Parathyroid adenoma (tissue), 2 donors: ENCODE measurements at regions not wholly inside any gene's neighbourhood (a gene's known extent, or its start where the extent isn't known, plus 50 kb on each side); places are given as distances from the start of the nearest gene placed in this dataset.

ENCODE experiments used
- H2AFZ ChIP-seq: fragments of 300-600 bp; sonication (generic); one replicate; pipeline ENCODE4 v1.7.0; 2017; ENCODE audit warnings: antibody characterized with exemption, mild to moderate bottlenecking
- H3K27ac ChIP-seq: fragments of 300-600 bp; sonication (generic); one replicate; pipeline ENCODE4 v1.7.0; 2017
- H3K27me3 ChIP-seq: fragments of 300-600 bp; sonication (generic); one replicate; pipeline ENCODE4 v1.7.0; 2017; ENCODE audit warnings: low read length; ENCODE audit not compliant: control insufficient read depth, insufficient read depth
- H3K36me3 ChIP-seq: fragments of 300-600 bp; sonication (generic); one replicate; pipeline ENCODE4 v1.7.0; 2017; ENCODE audit warnings: low read length; ENCODE audit not compliant: control insufficient read depth, insufficient read depth
- H3K4me1 ChIP-seq: fragments of 300-600 bp; sonication (generic); one replicate; pipeline ENCODE4 v1.7.0; 2017; ENCODE audit warnings: control low read depth
- H3K4me2 ChIP-seq: fragments of 300-600 bp; sonication (generic); one replicate; pipeline ENCODE4 v1.7.0; 2017; ENCODE audit warnings: low read length
- H3K4me3 ChIP-seq: fragments of 300-600 bp; sonication (generic); one replicate; pipeline ENCODE4 v1.7.0; 2017; ENCODE audit warnings: low read depth, low read length
- H3K79me2 ChIP-seq: fragments of 300-600 bp; sonication (generic); one replicate; pipeline ENCODE4 v1.7.0; 2017; ENCODE audit warnings: control low read depth
- H3K9ac ChIP-seq: fragments of 300-600 bp; sonication (generic); one replicate; pipeline ENCODE4 v1.7.0; 2017; ENCODE audit warnings: mild to moderate bottlenecking
- H3K9me3 ChIP-seq: fragments of 300-600 bp; sonication (generic); one replicate; pipeline ENCODE4 v1.7.0; 2017; ENCODE audit warnings: low read length; ENCODE audit not compliant: control insufficient read depth
- CTCF ChIP-seq: fragments of 300-600 bp; sonication (generic); IDR thresholded peaks from one replicate; pipeline ENCODE4 v1.7.0; 2017; ENCODE audit warnings: antibody characterized with exemption, mild to moderate bottlenecking
- donor health status: primary hyperparathyroidism.

- H3K27me3 ChIP-seq: no peaks in the 10 kb centered on the region
- H3K4me3 ChIP-seq: no peak overlapping the region
- no peaks in the 10 kb centered on the region for H3K36me3 ChIP-seq
- no peaks in the 10 kb centered on the region for H3K9me3 ChIP-seq
- H3K9ac ChIP-seq: no peak overlapping the region
- no peak for TF ChIP-seq CTCF
- no peak overlapping the region for H3K4me2 ChIP-seq
- no peak overlapping the region for H2AFZ ChIP-seq
- no peak overlapping the region for H3K27ac ChIP-seq
- H3K4me1 ChIP-seq: no peaks in the 10 kb centered on the region
- H3K79me2 ChIP-seq: no peaks in the 10 kb centered on the region
Observed at GRCh38 chr17:27109346-27109745, 184.6 kb upstream of the WSB1 start.

- no peak overlapping the region for H3K9ac ChIP-seq
- H3K4me2 ChIP-seq: no peak overlapping the region
- H3K27me3 ChIP-seq: no peaks in the 10 kb centered on the region
- H3K4me3 ChIP-seq: no peak overlapping the region
- H3K4me1 ChIP-seq: no peaks in the 10 kb centered on the region
- no peaks in the 10 kb centered on the region for H3K36me3 ChIP-seq
- no peak overlapping the region for H2AFZ ChIP-seq
- TF ChIP-seq CTCF: no peak
- no peaks in the 10 kb centered on the region for H3K9me3 ChIP-seq
- no peaks in the 10 kb centered on the region for H3K79me2 ChIP-seq
- H3K27ac ChIP-seq: no peak overlapping the region
Observed at GRCh38 chr17:27153005-27153404, 140.9 kb upstream of the WSB1 start.

DNA sequence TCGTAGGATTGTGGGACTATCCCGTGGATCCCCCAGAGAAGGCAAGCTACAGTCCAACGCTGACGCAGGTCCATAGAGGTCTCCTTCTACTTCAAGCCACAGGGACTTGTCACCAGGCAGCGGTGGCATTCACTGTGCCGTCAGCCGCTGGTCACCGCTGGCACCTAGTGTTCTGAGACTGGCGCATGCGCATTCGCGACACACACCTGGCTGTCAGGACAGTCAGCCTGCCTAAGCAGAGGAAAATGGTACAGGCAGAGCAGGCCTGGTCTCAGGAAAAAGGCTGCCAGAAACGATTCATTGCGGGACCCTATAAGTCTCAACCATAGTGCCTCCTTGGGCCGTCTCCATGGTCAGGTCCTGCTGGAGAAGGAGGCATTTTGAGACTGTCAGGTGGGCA lies 138.0 kb upstream of the WSB1 start:
- Histone ChIP-seq H3K4me3 (no peak overlapping the region), H3K27me3 (no peaks in the 10 kb centered on the region), H3K36me3 (no peaks in the 10 kb centered on the region), H2AFZ (no peak overlapping the region), H3K27ac (no peak overlapping the region), H3K4me1 (no peaks in the 10 kb centered on the region), H3K9me3 (no peaks in the 10 kb centered on the region), H3K4me2 (no peak overlapping the region), H3K79me2 (no peaks in the 10 kb centered on the region), H3K9ac (no peak overlapping the region)
- no peak for TF ChIP-seq CTCF

GRCh38 chr17:27157297-27157696 lies 136.6 kb upstream of the WSB1 start:
- Histone ChIP-seq H3K4me3 (no peak overlapping the region), H3K9ac (no peak overlapping the region), H3K79me2 (no peaks in the 10 kb centered on the region), H3K4me2 (no peak overlapping the region), H3K36me3 (no peaks in the 10 kb centered on the region), H3K4me1 (no peaks in the 10 kb centered on the region), H3K27ac (no peak overlapping the region), H2AFZ (no peak overlapping the region), H3K9me3 (no peaks in the 10 kb centered on the region), H3K27me3 (no peaks in the 10 kb centered on the region)
- TF ChIP-seq CTCF: no peak

GRCh38 chr17:27157898-27158297 lies 136.0 kb upstream of the WSB1 start:
- no peak for TF ChIP-seq CTCF
- Histone ChIP-seq H3K4me3 (no peak overlapping the region), H3K36me3 (no peaks in the 10 kb centered on the region), H3K4me1 (no peaks in the 10 kb centered on the region), H3K27ac (no peak overlapping the region), H3K79me2 (no peaks in the 10 kb centered on the region), H2AFZ (no peak overlapping the region), H3K9ac (no peak overlapping the region), H3K4me2 (no peak overlapping the region), H3K9me3 (no peaks in the 10 kb centered on the region), H3K27me3 (no peaks in the 10 kb centered on the region)
